ENCODE measurements at regions not wholly inside any gene's neighbourhood (a gene's known extent, or its start where the extent isn't known, plus 50 kb on each side); places are given as distances from the start of the nearest gene placed in this dataset.

DNA sequence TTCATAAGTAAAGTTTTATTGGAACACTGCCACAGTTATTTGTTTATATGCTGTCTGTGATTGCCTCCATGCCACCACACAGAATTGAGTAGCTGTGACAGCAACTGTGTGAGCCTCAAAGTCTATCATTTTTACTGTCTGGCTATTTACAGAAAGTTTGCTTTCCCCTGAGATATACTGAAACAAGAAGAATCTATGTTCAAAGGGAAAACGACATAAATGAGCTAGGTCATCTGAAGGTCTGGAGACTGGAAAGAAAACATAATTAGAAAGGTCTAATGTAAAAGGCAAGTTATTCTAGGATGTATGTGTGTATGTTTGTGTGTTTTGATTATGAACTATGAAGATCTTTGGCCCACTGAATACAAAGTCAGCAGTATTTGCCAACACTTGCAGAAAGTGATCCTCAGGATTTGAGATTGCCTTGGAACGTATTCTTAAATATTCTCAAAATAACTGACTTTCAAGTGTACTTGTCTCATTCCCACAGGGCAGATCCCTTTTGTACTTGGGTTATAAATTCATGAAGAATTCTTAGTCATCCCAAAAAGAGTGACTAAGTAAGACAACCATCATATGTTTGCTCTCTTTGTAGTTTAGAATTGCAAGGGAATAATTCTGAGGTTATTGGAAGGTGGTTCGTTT is 677.7 kb downstream of the DOK5 start:
- RAD21 ChIA-PET (ENCODE audit: unreplicated experiment) = no interaction called here
- Histone ChIP-seq H4K20me1 (ENCODE audit: control insufficient read depth, insufficient read depth) (no peaks in the 10 kb centered on the region), H2AFZ (ENCODE audit: control insufficient read depth, low read depth, low read length) (no peak overlapping the region), H3K27ac (ENCODE audit: control insufficient read depth, insufficient read depth) (no peak overlapping the region), H3K4me3 (no peak overlapping the region), H3K9me3 (replicated peaks; ENCODE audit: control insufficient read depth, insufficient read depth, low read length) (no peaks in the 10 kb centered on the region), H3K36me3 (ENCODE audit: control insufficient read depth in 2 of 2, insufficient read depth in 2 of 2, low read length in 1 of 2) (no peaks in the 10 kb centered on the region), H3K4me1 (ENCODE audit: control insufficient read depth, insufficient read depth, low read length) (no peaks in the 10 kb centered on the region), H3K9ac (ENCODE audit: control insufficient read depth, insufficient read depth, low read length) (no peak overlapping the region), H3K27me3 (replicated peaks in 1 of 2; ENCODE audit: control insufficient read depth in 2 of 2, insufficient read depth in 2 of 2, low read length in 1 of 2) (no peaks in the 10 kb centered on the region), H3K79me2 (ENCODE audit: control insufficient read depth, insufficient read depth, low read length) (no peaks in the 10 kb centered on the region), H3K4me2 (ENCODE audit: control insufficient read depth, insufficient read depth) (no peak overlapping the region)
- ATAC-seq (no peak), DNase-seq (ENCODE audit: low read depth, low spot score) (no peak), FAIRE-seq (no peak)
- 0% methylated on average over 3 of the region's 3 CpGs for WGBS (ENCODE audit: insufficient coverage, insufficient replicate concordance, low lambda C conversion rate, missing lambda C conversion rate)
- SMC1A ChIA-PET (ENCODE audit: uncharacterized antibody, unreplicated experiment) = interaction anchor here (0.8 to 1.2 kb wide), 2 partner anchors 11 to 55 kb away, joined by 3 read pairs; no protein-coding TSS in a partner anchor
- no TSS peak for BruUV-seq (replicated peaks)
- POLR2A ChIA-PET = no interaction called here
- intact Hi-C loops (cut with micrococcal nuclease; ENCODE audit: unreplicated experiment) (no loop called here), in situ Hi-C loops (cut with MboI) (loop anchor here (5.0 kb wide), 1 partner anchor 41 kb away; no protein-coding TSS in a partner anchor)
- CTCF ChIA-PET = interaction anchor here (1.0 kb wide), 1 partner anchor 20 kb away, joined by 3 read pairs; no protein-coding TSS in a partner anchor
- TF ChIP-seq, protein P1, sequence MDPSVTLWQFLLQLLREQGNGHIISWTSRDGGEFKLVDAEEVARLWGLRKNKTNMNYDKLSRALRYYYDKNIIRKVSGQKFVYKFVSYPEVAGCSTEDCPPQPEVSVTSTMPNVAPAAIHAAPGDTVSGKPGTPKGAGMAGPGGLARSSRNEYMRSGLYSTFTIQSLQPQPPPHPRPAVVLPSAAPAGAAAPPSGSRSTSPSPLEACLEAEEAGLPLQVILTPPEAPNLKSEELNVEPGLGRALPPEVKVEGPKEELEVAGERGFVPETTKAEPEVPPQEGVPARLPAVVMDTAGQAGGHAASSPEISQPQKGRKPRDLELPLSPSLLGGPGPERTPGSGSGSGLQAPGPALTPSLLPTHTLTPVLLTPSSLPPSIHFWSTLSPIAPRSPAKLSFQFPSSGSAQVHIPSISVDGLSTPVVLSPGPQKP (IDR thresholded peaks at IDR 0.05; ENCODE audit: low read depth, low read length) = no peak
- TF ChIP-seq IRF4 (IDR thresholded peaks at IDR 0.05; ENCODE audit: low read depth, low read length) = no peak

DNA sequence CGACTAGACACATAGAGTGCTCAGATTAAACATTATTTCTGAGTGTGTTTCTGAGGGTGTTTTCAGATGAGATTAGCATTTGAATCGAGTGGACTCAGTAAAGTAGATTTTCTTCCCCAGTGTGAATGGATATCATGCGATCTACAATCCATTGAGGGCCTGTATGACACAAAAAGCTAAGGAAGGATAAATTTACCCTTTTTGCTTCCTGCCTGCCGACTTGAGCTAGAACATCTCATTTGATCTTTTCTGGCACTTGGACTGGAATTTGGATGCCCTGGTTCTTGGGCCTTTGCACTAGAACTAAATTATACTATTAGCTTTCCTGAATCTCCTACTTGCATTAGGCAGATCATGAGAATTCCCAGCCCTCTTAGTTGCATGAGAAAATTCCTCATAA is 675.8 kb downstream of the DOK5 start:
- no peaks in the 10 kb centered on the region for H3K4me1 ChIP-seq (ENCODE audit: control insufficient read depth, insufficient read depth, low read length)
- H3K27ac ChIP-seq (ENCODE audit: control insufficient read depth, insufficient read depth) = no peak overlapping the region
- H4K20me1 ChIP-seq (ENCODE audit: control insufficient read depth, insufficient read depth) = no peaks in the 10 kb centered on the region
- CTCF ChIA-PET = interaction anchor here (0.6 kb wide), 1 partner anchor 470 kb away, joined by 4 read pairs; no protein-coding TSS in a partner anchor
- RAD21 ChIA-PET (ENCODE audit: unreplicated experiment) = interaction anchor here (1.3 kb wide), 1 partner anchor 92 kb away, joined by 4 read pairs; no protein-coding TSS in a partner anchor
- H3K9me3 ChIP-seq (replicated peaks; ENCODE audit: control insufficient read depth, insufficient read depth, low read length) = no peaks in the 10 kb centered on the region
- H3K36me3 ChIP-seq (ENCODE audit: control insufficient read depth in 2 of 2, insufficient read depth in 2 of 2, low read length in 1 of 2) = no peaks in the 10 kb centered on the region
- H3K27me3 ChIP-seq (replicated peaks in 1 of 2; ENCODE audit: control insufficient read depth in 2 of 2, insufficient read depth in 2 of 2, low read length in 1 of 2) = no peaks in the 10 kb centered on the region
- intact Hi-C loops (cut with micrococcal nuclease; ENCODE audit: unreplicated experiment) (no loop called here), in situ Hi-C loops (cut with MboI) (loop anchor here (5.0 kb wide), 1 partner anchor 39 kb away; no protein-coding TSS in a partner anchor)
- BruUV-seq (replicated peaks) = no TSS peak
- FAIRE-seq (no peak), DNase-seq (ENCODE audit: low read depth, low spot score) (no peak), ATAC-seq (no peak)
- POLR2A ChIA-PET = no interaction called here
- H2AFZ ChIP-seq (ENCODE audit: control insufficient read depth, low read depth, low read length) = no peak overlapping the region
- H3K9ac ChIP-seq (ENCODE audit: control insufficient read depth, insufficient read depth, low read length) = no peak overlapping the region
- H3K4me2 ChIP-seq (ENCODE audit: control insufficient read depth, insufficient read depth) = no peak overlapping the region
- no peak overlapping the region for H3K4me3 ChIP-seq
- 0% methylated on average over 4 of the region's 4 CpGs for WGBS (ENCODE audit: insufficient coverage, insufficient replicate concordance, low lambda C conversion rate, missing lambda C conversion rate)
- no peaks in the 10 kb centered on the region for H3K79me2 ChIP-seq (ENCODE audit: control insufficient read depth, insufficient read depth, low read length)
- SMC1A ChIA-PET (ENCODE audit: uncharacterized antibody, unreplicated experiment) = interaction anchor here (0.5 kb wide), 1 partner anchor 79 kb away, joined by 3 read pairs; no protein-coding TSS in a partner anchor
- TF ChIP-seq RBBP5 (conservative IDR thresholded peaks at IDR 0.05) (no peak), MTA3 (IDR thresholded peaks at IDR 0.05; ENCODE audit: borderline replicate concordance, low read length) (no peak), SIX5 (IDR thresholded peaks at IDR 0.05; ENCODE audit: low read depth, low read length, severe bottlenecking) (no peak), NFIC (IDR thresholded peaks at IDR 0.05; ENCODE audit: low read depth, low read length) (no peak), LARP7 (IDR thresholded peaks at IDR 0.05) (no peak), ZNF622 (IDR thresholded peaks at IDR 0.05) (no peak), YBX1 (IDR thresholded peaks at IDR 0.05) (no peak), SRF (IDR thresholded peaks at IDR 0.05; ENCODE audit: low read depth in 2 of 2, low read length in 2 of 2) (no peak), RAD21 (IDR thresholded peaks at IDR 0.05; ENCODE audit: insufficient read depth, low read depth, low read length) (no peak), BCL11A (IDR thresholded peaks at IDR 0.05; ENCODE audit: low read depth, low read length) (no peak)
- TF ChIP-seq, protein P2, sequence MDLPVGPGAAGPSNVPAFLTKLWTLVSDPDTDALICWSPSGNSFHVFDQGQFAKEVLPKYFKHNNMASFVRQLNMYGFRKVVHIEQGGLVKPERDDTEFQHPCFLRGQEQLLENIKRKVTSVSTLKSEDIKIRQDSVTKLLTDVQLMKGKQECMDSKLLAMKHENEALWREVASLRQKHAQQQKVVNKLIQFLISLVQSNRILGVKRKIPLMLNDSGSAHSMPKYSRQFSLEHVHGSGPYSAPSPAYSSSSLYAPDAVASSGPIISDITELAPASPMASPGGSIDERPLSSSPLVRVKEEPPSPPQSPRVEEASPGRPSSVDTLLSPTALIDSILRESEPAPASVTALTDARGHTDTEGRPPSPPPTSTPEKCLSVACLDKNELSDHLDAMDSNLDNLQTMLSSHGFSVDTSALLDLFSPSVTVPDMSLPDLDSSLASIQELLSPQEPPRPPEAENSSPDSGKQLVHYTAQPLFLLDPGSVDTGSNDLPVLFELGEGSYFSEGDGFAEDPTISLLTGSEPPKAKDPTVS (IDR thresholded peaks at IDR 0.05; ENCODE audit: low read depth, low read length) = no peak
- TF ChIP-seq, protein P3, sequence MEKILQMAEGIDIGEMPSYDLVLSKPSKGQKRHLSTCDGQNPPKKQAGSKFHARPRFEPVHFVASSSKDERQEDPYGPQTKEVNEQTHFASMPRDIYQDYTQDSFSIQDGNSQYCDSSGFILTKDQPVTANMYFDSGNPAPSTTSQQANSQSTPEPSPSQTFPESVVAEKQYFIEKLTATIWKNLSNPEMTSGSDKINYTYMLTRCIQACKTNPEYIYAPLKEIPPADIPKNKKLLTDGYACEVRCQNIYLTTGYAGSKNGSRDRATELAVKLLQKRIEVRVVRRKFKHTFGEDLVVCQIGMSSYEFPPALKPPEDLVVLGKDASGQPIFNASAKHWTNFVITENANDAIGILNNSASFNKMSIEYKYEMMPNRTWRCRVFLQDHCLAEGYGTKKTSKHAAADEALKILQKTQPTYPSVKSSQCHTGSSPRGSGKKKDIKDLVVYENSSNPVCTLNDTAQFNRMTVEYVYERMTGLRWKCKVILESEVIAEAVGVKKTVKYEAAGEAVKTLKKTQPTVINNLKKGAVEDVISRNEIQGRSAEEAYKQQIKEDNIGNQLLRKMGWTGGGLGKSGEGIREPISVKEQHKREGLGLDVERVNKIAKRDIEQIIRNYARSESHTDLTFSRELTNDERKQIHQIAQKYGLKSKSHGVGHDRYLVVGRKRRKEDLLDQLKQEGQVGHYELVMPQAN (conservative IDR thresholded peaks at IDR 0.05) = no peak

Measured in GM12878 (cell line).